ENCODE measurements at regions not wholly inside any gene's neighbourhood (a gene's known extent, or its start where the extent isn't known, plus 50 kb on each side); places are given as distances from the start of the nearest gene placed in this dataset.

DNA sequence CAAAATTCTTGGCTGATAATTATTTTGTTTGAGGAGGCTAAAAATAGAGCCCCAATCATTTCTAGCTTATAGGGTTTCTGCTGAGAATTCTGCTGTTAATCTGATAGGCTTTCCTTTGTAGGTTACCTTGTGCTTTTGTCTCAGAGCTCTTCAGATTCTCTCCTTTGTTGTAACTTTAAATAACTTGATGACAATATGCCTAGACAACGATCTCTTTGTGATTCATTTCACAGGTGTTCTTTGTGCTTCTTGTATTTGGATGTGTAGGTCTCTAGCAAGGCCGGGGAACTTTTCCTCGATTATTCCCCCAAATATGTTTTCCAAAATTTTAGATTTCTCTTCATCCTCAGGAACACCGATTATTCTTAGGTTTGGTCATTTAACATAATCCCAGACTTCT, 376.5 kb upstream of the MAN1A1 start:
- Histone ChIP-seq H2AFZ (ENCODE audit: low read length) (no peak overlapping the region), H2BK20ac (ENCODE audit: low read length) (no peak overlapping the region), H2BK5ac (ENCODE audit: low read depth, low read length) (no peak overlapping the region), H3K23me2 (ENCODE audit: low read depth, low read length) (no peaks in the 10 kb centered on the region), H3K14ac (ENCODE audit: insufficient read length) (no peak overlapping the region), H3K4ac (replicated peaks; ENCODE audit: insufficient read length, low read depth, low read length) (no peak overlapping the region), H3K79me1 (ENCODE audit: low read depth, low read length) (no peaks in the 10 kb centered on the region), H3K18ac (ENCODE audit: extremely low read depth, low read length) (no peak overlapping the region), H4K91ac (replicated peaks; ENCODE audit: insufficient read length, low read length) (no peak overlapping the region), H3K27ac (ENCODE audit: low read depth, low read length) (no peak overlapping the region), H3K4me2 (ENCODE audit: insufficient read depth in 1 of 2, low read depth in 2 of 2, low read length in 2 of 2) (no peak overlapping the region), H3K4me3 (ENCODE audit: extremely low read depth in 1 of 4, insufficient read depth in 2 of 4, low read depth in 3 of 4, low read length in 4 of 4) (no peak overlapping the region), H3K9me3 (ENCODE audit: insufficient read depth in 2 of 2, low read depth in 1 of 2, low read length in 1 of 2) (no peaks in the 10 kb centered on the region), H3K9ac (replicated peaks in 1 of 4; ENCODE audit: extremely low read depth in 1 of 4, low read depth in 3 of 4, low read length in 3 of 4) (no peak overlapping the region), H4K5ac (ENCODE audit: insufficient read length, low read depth, low read length) (no peak overlapping the region), H2BK15ac (ENCODE audit: low read length) (no peak overlapping the region), H4K20me1 (replicated peaks in 1 of 2; ENCODE audit: control insufficient read depth in 1 of 2, insufficient read depth in 2 of 2, low read length in 2 of 2) (no peaks in the 10 kb centered on the region), H2BK120ac (replicated peaks; ENCODE audit: low read depth, low read length) (no peak overlapping the region), H3K4me1 (replicated peaks in 1 of 4; ENCODE audit: control insufficient read depth in 3 of 4, insufficient read depth in 4 of 4, low read length in 3 of 4) (peaks cover 0 to 7% (median 5%) of the 10 kb centered on the region in 4 experiments; a peak in 5 of 7 replicates), H3K36me3 (ENCODE audit: control insufficient read depth in 2 of 4, insufficient read depth in 4 of 4, low read length in 3 of 4) (no peaks in the 10 kb centered on the region), H4K8ac (ENCODE audit: extremely low read depth, insufficient read depth, low read length) (no peak overlapping the region), H2AK5ac (ENCODE audit: low read depth, low read length) (no peak overlapping the region), H3K56ac (replicated peaks; ENCODE audit: insufficient read length, low read depth, low read length) (no peak overlapping the region), H3K23ac (ENCODE audit: insufficient read length) (no peak overlapping the region), H2BK12ac (ENCODE audit: low read depth, low read length) (no peak overlapping the region), H3K79me2 (ENCODE audit: control insufficient read depth in 1 of 2, insufficient read depth in 2 of 2, low read length in 2 of 2) (no peaks in the 10 kb centered on the region), H3K27me3 (replicated peaks in 1 of 4; ENCODE audit: control insufficient read depth in 3 of 4, extremely low read depth in 1 of 4, insufficient read depth in 3 of 4, low read length in 3 of 4) (no peaks in the 10 kb centered on the region)
- DNase-seq (ENCODE audit: low read depth in 1 of 2, low spot score in 2 of 2) (no peak), FAIRE-seq (no peak)
- POLR2A ChIA-PET (ENCODE audit: partially characterized antibody): no interaction called here
- CTCF ChIA-PET (ENCODE audit: partially characterized antibody): interaction anchor here (1.1 to 3.3 kb wide), 4 partner anchors 8 to 581 kb away, joined by 3 to 13 read pairs (median 4); no protein-coding TSS in a partner anchor
- 93% methylated on average over 4 of the region's 4 CpGs; no CpG with 5 or more reads in 1 of the 2 experiments for WGBS, 2 experiments (ENCODE audit: extremely low coverage in 1 of 2, insufficient coverage in 1 of 2, insufficient read length in 1 of 2, insufficient replicate concordance in 2 of 2, low coverage in 1 of 2, low lambda C conversion rate in 2 of 2, missing lambda C conversion rate in 1 of 2)
- no peak for TF ChIP-seq CHD2 (IDR thresholded peaks at IDR 0.05; ENCODE audit: low read length)
- TF ChIP-seq, protein P1, sequence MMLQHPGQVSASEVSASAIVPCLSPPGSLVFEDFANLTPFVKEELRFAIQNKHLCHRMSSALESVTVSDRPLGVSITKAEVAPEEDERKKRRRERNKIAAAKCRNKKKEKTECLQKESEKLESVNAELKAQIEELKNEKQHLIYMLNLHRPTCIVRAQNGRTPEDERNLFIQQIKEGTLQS (IDR thresholded peaks at IDR 0.05; ENCODE audit: insufficient read depth, low read depth, low read length): no peak
- no peak for TF ChIP-seq HDAC2 (IDR thresholded peaks at IDR 0.05; ENCODE audit: borderline replicate concordance in 1 of 2, low read depth in 2 of 2, low read length in 2 of 2)
- no peak for TF ChIP-seq TEAD4 (IDR thresholded peaks at IDR 0.05; ENCODE audit: low read depth, low read length)
- TF ChIP-seq KDM5A (IDR thresholded peaks at IDR 0.05; ENCODE audit: low read length): no peak
- TF ChIP-seq RFX5 (IDR thresholded peaks at IDR 0.05; ENCODE audit: borderline replicate concordance, low read depth, low read length): no peak
- no peak for TF ChIP-seq SIN3A (conservative IDR thresholded peaks at IDR 0.05 in 1 of 2, IDR thresholded peaks at IDR 0.05 in 1 of 2; ENCODE audit: low read depth in 1 of 2, low read length in 2 of 2)
- TF ChIP-seq JUND (IDR thresholded peaks at IDR 0.05; ENCODE audit: low read length): no peak
- no peak for TF ChIP-seq POLR2AphosphoS5 (IDR thresholded peaks at IDR 0.05; ENCODE audit: low read depth, low read length)
- no peak for TF ChIP-seq POU5F1 (IDR thresholded peaks at IDR 0.05; ENCODE audit: low read depth, low read length)
- TF ChIP-seq TCF12 (IDR thresholded peaks at IDR 0.05; ENCODE audit: low read depth, low read length): no peak
- no peak for TF ChIP-seq EGR1 (IDR thresholded peaks at IDR 0.05; ENCODE audit: borderline replicate concordance, low read depth, low read length)
- no peak for TF ChIP-seq CHD1 (IDR thresholded peaks at IDR 0.05; ENCODE audit: low read depth, low read length)
- no peak for TF ChIP-seq ASH2L (IDR thresholded peaks at IDR 0.05; ENCODE audit: low read length)
- no peak for TF ChIP-seq ZNF274 (IDR thresholded peaks at IDR 0.05; ENCODE audit: borderline replicate concordance, extremely low read depth, low read length)
